Sigmoid colon (tissue), 6 donors: ENCODE measurements at regions not wholly inside any gene's neighbourhood (a gene's known extent, or its start where the extent isn't known, plus 50 kb on each side); places are given as distances from the start of the nearest gene placed in this dataset.

Experiments used
- DNase-seq: peaks from one replicate; pipeline ENCODE4 v3.0.0-alpha.2; 2019
- H3K27ac ChIP-seq, 4 donors: fragments of 200-600 bp; sonication (generic); one replicate each; pipeline ENCODE4 v1.5.1; 2016 to 2019; ENCODE audit warnings: mild to moderate bottlenecking in 1 of 4
- H3K27me3 ChIP-seq, 3 donors: fragments of 200-600 bp; sonication (generic); one replicate each; pipeline ENCODE4 v1.5.1; 2019; ENCODE audit warnings: mild to moderate bottlenecking in 1 of 3
- H3K36me3 ChIP-seq, 4 donors: fragments of 200-600 bp; sonication (generic); one replicate each; pipeline ENCODE4 v1.5.1; 2016 to 2019
- H3K4me1 ChIP-seq, 4 donors: fragments of 200-600 bp; sonication (generic); one replicate each; pipeline ENCODE4 v1.5.1; 2017 to 2019
- H3K4me3 ChIP-seq, 4 donors: fragments of 200-600 bp; sonication (generic); one replicate each; pipeline ENCODE4 v1.5.1; 2017 to 2019; ENCODE audit warnings: mild to moderate bottlenecking in 2 of 4, moderate library complexity in 1 of 4
- H3K9me3 ChIP-seq, 4 donors: fragments of 200-600 bp in 3 of 4; sonication (generic) in 3 of 4; one replicate each; pipeline versions ENCODE4 v1.5.1 to v1.6.1; 2013 to 2019
- EP300 ChIP-seq, 4 donors: sonication (generic); formaldehyde crosslinking; IDR thresholded peaks; one replicate each; pipeline ENCODE4 v1.6.1; 2017; ENCODE audit warnings: antibody characterized with exemption in 4 of 4
- POLR2A ChIP-seq, 2 donors: fragments of 450-650 bp; IDR thresholded peaks; one replicate each; pipeline ENCODE4 v1.6.1; 2016; ENCODE audit warnings: antibody characterized with exemption in 2 of 2, mild to moderate bottlenecking in 2 of 2, moderate library complexity in 2 of 2
- POLR2AphosphoS5 ChIP-seq, 4 donors: sonication (generic); formaldehyde crosslinking; IDR thresholded peaks; one replicate each; pipeline ENCODE4 v1.6.1; 2017; ENCODE audit warnings: antibody characterized with exemption in 4 of 4
- WGBS, 2 donors: extraction: QIAGEN DNeasy Blood & Tissue Kit; methylation state at CpG; one replicate each; pipeline ENCODE4 v1.1.7; 2013; 5-methylcytosine and 5-hydroxymethylcytosine counted together
- intact Hi-C: fragments of 100-400 bp; cut with DNase I; formaldehyde crosslinking; loops from one replicate; pipeline ENCODE4 v1.15.1; 2023
- TF ChIP-seq, protein P1 (sequence below), 4 experiments: fragments of 450-650 bp in 3 of 4; fragments of 200-600 bp in 1 of 4; IDR thresholded peaks; one replicate each; pipeline ENCODE4 v1.5.1; 2016 to 2019; ENCODE audit warnings: antibody characterized with exemption in 4 of 4, mild to moderate bottlenecking in 3 of 4, moderate library complexity in 2 of 4
- donor health status: healthy with polysubstance abuse.
- donor health status: healthy.

GRCh38 chr14:98514016-98514415 is 758.0 kb downstream of the BCL11B start:
- Histone ChIP-seq H3K9me3 (no peaks in the 10 kb centered on the region), H3K36me3 (no peaks in the 10 kb centered on the region), H3K27ac (no peak overlapping the region), H3K4me1 (no peaks in the 10 kb centered on the region), H3K27me3 (peaks cover 0 to 4% (median 0%) of the 10 kb centered on the region in 3 donors), H3K4me3 (no peak overlapping the region)
- intact Hi-C loops: no loop called here
- DNase-seq: no peak
- no peak for TF ChIP-seq EP300 (IDR thresholded peaks at IDR 0.05)

DNA sequence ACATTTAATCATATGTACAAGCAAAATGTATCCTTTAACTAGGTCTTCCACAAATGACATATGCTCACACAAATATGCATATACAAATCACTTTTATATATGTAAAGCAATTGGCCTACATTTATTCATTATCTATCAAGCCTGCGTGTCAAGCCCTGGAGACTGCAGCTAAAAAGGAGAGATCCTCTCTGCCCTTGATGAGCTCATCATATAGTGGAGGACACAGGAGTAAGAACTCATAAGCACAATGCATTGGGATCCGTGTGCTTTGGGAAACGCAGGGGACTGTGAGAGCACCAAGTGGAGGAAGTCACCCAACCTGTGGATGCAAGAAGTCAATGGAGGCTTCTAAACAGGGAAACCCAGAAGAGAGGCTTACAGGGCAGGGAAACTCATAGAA is 735.7 kb downstream of the BCL11B start:
- no peaks in the 10 kb centered on the region for H3K4me1 ChIP-seq
- no peak for DNase-seq
- H3K4me3 ChIP-seq: no peak overlapping the region
- intact Hi-C loops: no loop called here
- no peaks in the 10 kb centered on the region for H3K9me3 ChIP-seq
- H3K27me3 ChIP-seq: peaks cover 0 to 4% (median 0%) of the 10 kb centered on the region in 3 donors
- WGBS, 2 donors: 73 to 84% methylated on average over 3 of the region's 3 CpGs
- no peaks in the 10 kb centered on the region for H3K36me3 ChIP-seq
- no peak for TF ChIP-seq POLR2A (IDR thresholded peaks at IDR 0.05)
- no peak overlapping the region for H3K27ac ChIP-seq

DNA sequence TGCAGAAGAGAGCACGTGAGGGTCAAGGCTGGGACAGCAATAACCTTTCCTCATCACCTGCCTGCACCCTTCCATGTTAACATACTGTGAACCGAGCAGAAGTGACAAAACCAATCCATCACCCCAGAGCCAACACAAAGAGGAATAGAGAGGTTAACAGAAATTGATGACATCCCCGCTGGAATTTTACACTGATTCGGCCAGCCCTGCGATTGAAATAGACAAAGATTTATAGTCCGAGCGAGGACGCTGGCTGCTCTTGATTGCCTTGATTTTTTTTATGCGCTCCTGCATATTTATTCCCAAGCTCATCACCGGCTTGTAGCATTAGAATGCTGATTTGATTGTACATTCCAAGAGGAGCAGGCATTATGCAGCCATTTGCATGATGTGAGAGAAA is 729.7 kb downstream of the BCL11B start:
- Histone ChIP-seq H3K4me3 (no peak overlapping the region), H3K4me1 (no peaks in the 10 kb centered on the region), H3K9me3 (no peaks in the 10 kb centered on the region), H3K36me3 (no peaks in the 10 kb centered on the region), H3K27ac (no peak overlapping the region), H3K27me3 (no peaks in the 10 kb centered on the region)
- no peak for TF ChIP-seq POLR2A (IDR thresholded peaks at IDR 0.05)
- TF ChIP-seq, protein P1, sequence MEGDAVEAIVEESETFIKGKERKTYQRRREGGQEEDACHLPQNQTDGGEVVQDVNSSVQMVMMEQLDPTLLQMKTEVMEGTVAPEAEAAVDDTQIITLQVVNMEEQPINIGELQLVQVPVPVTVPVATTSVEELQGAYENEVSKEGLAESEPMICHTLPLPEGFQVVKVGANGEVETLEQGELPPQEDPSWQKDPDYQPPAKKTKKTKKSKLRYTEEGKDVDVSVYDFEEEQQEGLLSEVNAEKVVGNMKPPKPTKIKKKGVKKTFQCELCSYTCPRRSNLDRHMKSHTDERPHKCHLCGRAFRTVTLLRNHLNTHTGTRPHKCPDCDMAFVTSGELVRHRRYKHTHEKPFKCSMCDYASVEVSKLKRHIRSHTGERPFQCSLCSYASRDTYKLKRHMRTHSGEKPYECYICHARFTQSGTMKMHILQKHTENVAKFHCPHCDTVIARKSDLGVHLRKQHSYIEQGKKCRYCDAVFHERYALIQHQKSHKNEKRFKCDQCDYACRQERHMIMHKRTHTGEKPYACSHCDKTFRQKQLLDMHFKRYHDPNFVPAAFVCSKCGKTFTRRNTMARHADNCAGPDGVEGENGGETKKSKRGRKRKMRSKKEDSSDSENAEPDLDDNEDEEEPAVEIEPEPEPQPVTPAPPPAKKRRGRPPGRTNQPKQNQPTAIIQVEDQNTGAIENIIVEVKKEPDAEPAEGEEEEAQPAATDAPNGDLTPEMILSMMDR (IDR thresholded peaks at IDR 0.05): no peak
- no peak for TF ChIP-seq EP300 (IDR thresholded peaks at IDR 0.05)
- TF ChIP-seq POLR2AphosphoS5 (IDR thresholded peaks at IDR 0.05): no peak
- 70 to 71% methylated on average over 10 of the region's 10 CpGs for WGBS, 2 donors
- intact Hi-C loops: no loop called here
- no peak for DNase-seq

DNA sequence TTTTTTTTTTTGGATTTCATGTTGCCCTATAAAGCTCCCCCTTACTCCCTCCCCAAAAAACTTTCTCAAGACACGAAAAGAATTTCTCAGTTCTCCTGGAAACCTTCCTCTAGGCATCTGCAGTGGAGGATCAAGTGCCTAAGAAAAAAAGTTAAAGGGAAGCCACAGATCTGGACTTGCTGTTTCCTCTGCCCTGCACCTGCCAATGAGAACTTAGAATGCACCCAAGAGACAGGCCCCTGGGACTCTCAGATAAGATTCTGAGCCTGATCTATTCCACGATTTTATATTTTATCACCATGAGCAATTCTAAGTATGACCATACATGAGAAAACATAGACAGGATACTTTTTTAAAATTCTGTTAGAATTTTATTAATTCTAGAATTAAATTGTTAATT is 728.9 kb downstream of the BCL11B start:
- Histone ChIP-seq H3K4me3 (no peak overlapping the region), H3K27me3 (no peaks in the 10 kb centered on the region), H3K4me1 (no peaks in the 10 kb centered on the region), H3K9me3 (no peaks in the 10 kb centered on the region), H3K36me3 (no peaks in the 10 kb centered on the region), H3K27ac (no peak overlapping the region)
- TF ChIP-seq EP300 (IDR thresholded peaks at IDR 0.05) (no peak), POLR2AphosphoS5 (IDR thresholded peaks at IDR 0.05) (no peak), POLR2A (IDR thresholded peaks at IDR 0.05) (no peak)
- TF ChIP-seq, protein P1 (IDR thresholded peaks at IDR 0.05): no peak
- no peak for DNase-seq
- intact Hi-C loops: no loop called here
- WGBS, 2 donors: 37 to 54% methylated on average over 2 of the region's 2 CpGs

DNA sequence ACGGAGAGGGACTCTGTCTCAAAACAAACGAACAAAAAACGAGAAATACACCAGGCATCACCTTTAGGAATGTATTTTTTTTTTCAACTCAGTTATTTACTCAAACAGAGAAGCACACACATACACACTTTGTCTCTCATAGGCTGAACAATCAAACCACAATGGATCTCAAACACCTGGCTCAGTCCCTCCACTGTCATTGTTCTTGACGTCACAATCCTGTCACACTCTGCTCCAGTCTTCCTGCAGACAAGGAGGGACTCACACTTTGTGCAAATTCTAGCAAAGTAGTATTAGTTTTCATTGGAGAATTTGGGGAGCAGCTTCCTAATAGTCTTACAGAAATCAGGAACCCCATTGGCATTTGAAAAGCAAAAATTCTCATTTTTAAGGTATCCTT is 727.8 kb downstream of the BCL11B start:
- TF ChIP-seq, protein P1 (IDR thresholded peaks at IDR 0.05): no peak
- TF ChIP-seq POLR2AphosphoS5 (IDR thresholded peaks at IDR 0.05) (no peak), EP300 (IDR thresholded peaks at IDR 0.05) (no peak), POLR2A (IDR thresholded peaks at IDR 0.05) (no peak)
- Histone ChIP-seq H3K27me3 (no peaks in the 10 kb centered on the region), H3K4me1 (no peaks in the 10 kb centered on the region), H3K27ac (no peak overlapping the region), H3K9me3 (no peaks in the 10 kb centered on the region), H3K36me3 (no peaks in the 10 kb centered on the region), H3K4me3 (no peak overlapping the region)
- WGBS, 2 donors: 44 to 64% methylated on average over 4 of the region's 4 CpGs
- intact Hi-C loops: no loop called here
- DNase-seq: no peak

- H3K9me3 ChIP-seq: no peaks in the 10 kb centered on the region
- intact Hi-C loops: no loop called here
- H3K4me1 ChIP-seq: no peaks in the 10 kb centered on the region
- no peaks in the 10 kb centered on the region for H3K36me3 ChIP-seq
- no peak for DNase-seq
- H3K27me3 ChIP-seq: no peaks in the 10 kb centered on the region
- H3K4me3 ChIP-seq: no peak overlapping the region
- H3K27ac ChIP-seq: no peak overlapping the region
- TF ChIP-seq EP300 (IDR thresholded peaks at IDR 0.05) (no peak), POLR2AphosphoS5 (IDR thresholded peaks at IDR 0.05) (no peak), POLR2A (IDR thresholded peaks at IDR 0.05) (no peak)
- TF ChIP-seq, protein P1 (IDR thresholded peaks at IDR 0.05): no peak
Measured at GRCh38 chr14:98545181-98545580, 726.8 kb downstream of the BCL11B start.
